Fibroblast of upper back skin (primary cell): ENCODE measurements at regions not wholly inside any gene's neighbourhood (a gene's known extent, or its start where the extent isn't known, plus 50 kb on each side); places are given as distances from the start of the nearest gene placed in this dataset.
A peak's percentile ranks its signal among the peaks of the same experiment; 100 is the strongest.
"Not testable (repeated sequence)": the region's sequence is repeated elsewhere in the genome, so short reads cannot be mapped to it uniquely, and the experiment has no call there.

ENCODE experiments used
- DNase-seq: peaks from one replicate; pipeline ENCODE4 v3.0.0-alpha.2; 2013

DNA sequence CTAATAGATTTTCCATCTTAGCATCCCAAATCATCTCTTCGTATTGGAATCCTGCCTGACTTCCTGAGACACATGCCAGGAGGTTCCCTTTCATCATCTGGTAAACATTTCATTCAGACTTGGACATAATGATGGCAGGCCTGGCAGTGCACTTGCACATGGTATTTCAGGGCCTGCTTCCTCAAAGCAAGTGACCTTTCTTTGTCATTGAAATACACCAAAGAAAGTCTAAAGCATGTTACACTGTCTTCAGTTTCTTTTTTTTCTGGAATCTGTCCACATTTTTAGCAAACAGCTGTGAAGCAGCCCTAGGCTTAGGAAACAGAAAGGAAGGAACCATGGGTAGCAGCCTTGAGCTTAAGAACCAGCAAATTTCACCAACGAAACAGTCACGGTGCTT is 205.9 kb upstream of the VCX start:
- DNase-seq = no peak

DNA sequence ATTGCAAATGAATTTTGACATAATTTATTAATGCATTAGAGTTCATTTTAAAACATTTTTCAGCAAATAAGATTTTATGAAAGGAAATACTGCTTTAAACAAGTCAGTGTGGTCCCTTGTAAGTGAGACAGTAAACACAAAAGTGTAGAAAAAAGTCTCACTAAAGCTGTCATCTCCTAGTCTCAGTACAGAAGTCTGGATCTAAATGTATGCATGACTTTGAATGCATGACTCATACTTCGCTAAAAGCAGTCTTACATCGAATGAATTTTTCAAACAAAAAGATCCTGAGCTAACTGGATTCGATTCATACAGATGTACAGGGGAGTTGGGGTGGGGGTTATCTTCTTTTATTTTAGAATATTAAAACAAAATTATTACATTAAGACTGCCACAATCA is 207.4 kb upstream of the VCX start:
- DNase-seq = no peak

DNA sequence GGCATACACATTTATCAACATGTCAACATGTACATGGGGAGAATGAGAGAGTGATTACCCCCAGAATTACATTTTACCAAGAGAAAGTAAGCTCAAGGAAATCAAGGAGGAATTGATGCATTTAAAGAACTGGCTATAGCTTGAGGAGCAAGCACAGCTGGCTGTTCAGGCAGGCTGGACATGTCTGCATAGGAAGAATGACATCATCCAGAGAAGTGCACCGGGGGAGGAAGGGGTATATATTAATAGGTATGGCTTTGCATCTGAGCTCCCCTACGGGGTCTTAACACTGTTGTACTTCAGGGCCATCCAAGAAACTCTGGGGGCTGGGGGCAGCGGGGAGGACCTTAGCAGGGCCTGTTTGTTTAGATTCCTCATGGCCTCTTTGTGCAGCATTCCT is 222.4 kb upstream of the VCX start:
- no peak for DNase-seq

DNA sequence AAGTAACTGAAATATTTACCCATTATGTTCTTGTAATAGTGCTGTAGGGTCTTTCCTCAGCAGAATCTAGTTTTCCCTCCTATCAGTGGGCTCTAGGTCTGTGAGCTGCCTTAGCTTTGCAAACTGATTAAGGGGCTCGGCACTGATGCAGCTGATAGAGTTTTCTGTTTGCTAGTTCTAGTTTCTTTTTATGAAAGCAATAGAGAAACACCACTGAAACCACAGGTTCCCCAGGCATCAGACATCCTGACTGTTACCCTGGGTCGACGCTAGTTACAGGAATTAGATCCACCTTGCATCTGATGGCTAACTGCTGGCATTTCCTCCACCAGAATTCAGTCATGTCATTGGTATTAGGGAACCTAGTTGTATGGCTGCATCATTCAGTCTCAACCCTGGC is 225.0 kb upstream of the VCX start:
- no peak for DNase-seq

DNA sequence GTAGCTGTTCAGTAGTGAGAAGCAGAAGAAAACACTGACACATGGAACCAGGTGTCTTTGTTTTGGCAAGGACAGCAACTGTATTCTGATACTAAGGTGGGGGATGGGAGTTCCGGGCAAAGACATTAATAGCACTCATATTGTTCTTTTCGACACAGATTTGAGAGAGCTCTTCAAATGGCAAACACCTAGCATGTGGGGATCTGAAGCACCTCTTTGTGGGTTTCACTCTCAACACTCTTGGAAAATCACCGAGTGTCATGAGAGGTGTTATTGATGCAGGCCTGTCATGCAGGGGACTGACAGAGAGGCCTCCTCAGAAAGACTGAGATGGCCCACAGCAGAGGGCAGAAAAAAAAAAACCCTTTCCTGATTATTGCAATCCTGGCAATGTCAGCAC is 228.4 kb upstream of the VCX start:
- DNase-seq = no peak

DNA sequence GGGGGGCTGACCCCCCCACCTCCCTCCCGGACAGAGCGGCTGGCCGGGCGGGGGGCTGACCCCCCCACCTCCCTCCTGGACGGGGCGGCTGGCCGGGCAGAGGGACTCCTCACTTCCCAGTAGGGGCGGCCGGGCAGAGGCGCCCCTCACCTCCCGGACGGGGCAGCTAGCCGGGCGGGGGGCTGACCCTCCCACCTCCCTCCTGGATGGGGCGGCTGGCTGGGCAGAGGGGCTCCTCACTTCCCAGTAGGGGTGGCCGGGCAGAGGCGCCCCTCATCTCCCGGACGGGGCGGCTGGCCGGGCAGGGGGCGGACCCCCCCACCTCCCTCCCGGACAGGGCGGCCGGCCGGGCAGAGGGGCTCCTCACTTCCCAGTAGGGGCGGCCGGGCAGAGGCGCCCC is 234.3 kb upstream of the VCX start:
- not testable (repeated sequence) for DNase-seq

DNA sequence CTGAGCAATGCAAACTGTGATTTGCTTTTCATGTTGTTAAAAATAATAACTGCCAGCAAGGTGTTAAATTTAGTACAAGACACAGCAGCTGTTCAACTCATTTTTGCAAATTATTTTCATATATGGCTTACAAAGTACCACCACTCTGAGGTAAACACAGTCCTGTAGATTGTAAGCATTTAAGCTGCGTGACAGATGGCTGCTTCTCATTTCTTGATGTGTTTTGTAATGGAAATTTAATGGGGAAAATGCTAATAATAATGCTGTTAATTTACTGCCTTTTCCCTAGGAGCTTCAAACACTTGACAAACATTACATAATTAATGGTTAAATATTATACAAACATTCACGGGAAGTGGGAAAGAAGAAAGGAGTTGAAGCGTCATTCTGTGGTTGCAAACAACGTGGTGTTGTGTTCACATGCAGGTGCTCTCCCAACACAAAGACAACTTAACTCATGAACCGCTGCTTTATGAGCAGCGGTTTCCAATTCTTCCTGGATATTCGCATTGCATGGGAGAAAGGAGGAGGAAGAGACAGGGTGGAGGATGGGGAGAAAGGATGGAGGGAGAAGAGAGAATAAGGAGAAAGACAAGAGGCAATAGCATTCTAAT is 236.8 kb upstream of the VCX start:
- no peak for DNase-seq

DNA sequence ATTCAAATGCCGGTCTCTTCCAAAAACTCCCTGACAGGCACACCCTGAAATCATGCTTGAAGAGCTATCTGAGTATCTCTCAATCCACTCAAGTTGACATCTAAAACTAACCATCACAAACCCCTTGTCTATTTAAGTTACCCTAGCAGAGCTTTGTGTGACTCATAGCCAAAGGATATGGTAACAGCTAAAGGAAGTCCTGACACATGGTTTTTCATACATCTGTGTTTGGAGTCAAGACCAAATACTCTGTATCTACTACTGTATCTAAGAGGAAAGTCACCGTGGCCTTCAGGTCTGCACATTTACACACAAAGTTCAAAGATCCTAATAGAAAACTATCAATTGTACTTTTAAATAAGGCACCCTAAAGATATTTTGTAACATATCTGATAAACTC is 239.6 kb upstream of the VCX start:
- no peak for DNase-seq

DNA sequence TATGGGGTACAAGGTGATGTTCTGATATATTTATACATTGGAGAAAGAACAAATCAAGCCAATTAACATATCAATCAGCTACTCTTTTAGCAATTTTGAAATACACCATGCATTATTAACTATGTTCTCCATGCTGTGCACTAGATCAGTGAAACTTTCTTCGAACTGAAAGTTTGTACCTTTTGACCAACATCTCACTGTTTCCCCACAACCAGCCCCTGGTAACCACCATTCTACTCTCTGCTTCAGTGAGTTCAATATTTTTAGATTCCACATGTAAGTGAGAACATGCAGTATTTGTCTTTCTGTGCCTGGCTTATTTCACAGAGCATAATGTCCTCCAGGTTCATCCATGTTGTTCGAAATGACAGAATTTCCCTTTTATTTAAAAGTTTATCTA is 246.1 kb upstream of the VCX start:
- DNase-seq = no peak

DNA sequence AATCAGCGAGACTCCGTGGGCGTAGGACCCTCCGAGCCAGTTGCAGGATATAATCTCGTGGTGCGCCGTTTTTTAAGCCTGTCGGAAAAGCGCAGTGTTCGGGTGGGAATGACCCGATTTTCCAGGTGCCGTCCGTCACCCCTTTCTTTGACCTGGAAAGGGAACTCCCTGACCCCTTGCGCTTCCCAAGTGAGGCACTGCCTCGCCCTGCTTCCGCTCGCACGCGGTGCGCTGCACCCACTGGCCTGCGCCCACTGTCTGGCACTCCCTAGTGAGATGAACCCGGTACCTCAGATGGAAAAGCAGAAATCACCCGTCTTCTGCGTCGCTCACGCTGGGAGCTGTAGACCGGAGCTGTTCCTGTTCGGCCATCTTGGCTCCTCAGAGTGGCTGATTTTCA is 249.6 kb upstream of the VCX start:
- not testable (repeated sequence) for DNase-seq

DNA sequence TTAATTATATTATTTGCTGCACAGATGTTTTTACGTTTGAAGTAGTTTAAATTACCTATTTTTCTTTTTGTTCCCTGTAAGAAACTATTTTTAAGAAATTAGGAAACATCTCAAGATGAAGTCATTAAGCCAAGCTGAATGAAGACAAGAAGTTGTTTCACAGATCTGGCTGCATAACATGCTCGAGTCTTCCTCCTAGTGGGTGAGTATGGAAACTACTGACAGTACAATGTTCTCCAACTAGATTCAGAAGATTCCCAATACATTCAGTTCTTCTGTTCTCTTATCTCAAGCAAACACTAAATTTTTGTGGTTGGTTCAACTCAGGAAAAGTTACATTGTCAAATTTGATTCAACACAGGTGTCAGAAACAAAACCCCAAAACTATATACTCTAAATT is 256.8 kb upstream of the VCX start:
- DNase-seq = peak; percentile 0

DNA sequence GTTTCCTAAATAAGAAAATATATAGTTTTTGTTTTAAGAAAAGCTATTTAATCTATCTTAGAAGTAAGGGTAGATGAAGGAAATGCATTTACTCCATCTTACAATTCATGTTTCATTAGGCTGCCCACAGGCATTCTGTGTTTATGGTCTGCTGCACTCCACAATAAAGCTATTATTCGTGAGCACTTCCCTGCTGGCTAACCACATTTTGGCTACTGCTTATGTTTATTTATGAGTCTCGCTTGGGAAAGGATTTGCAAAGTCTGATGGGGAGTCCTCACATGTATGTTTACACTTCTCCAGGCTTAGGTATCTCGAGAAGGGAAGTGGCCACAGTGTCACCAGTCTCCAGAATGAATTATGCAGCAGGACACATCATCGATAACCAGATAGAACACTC is 260.8 kb upstream of the VCX start:
- DNase-seq = no peak

DNA sequence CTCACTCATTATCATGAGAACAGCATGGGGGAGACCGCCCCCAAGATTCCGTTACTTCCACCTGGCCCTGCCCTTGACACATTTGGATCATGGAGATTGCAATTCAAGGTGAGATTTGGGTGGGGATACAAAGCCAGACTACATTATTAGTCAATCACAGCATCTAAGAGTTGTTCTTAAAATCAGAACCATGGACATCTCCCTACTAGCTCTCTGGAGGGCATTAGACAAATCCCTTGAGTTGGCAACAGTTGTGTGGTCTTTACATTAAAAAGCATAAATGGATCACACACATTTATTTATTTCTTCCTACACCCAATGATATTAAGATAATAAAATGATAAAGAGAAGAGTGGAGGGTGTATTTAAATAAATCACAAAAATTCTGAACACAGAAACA is 262.8 kb upstream of the VCX start:
- no peak for DNase-seq

DNA sequence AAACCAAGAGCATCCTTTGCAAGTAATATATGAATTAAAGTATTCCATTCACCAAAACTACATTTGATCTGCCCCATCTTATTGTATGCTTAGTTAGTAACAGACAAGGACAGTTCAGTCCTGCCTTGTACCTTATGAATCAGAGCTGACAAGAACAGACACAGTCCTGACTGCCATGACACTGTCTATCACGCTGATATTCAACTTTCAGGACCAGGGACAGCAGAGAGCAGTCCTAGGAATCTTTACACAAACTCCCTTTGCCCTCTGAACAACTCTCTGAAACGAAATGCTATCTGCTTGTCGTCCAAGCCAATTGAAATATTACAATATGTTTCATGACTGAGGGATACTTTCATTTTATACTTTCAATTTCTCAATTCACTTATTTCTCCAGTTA is 268.6 kb upstream of the VCX start:
- DNase-seq = no peak

DNA sequence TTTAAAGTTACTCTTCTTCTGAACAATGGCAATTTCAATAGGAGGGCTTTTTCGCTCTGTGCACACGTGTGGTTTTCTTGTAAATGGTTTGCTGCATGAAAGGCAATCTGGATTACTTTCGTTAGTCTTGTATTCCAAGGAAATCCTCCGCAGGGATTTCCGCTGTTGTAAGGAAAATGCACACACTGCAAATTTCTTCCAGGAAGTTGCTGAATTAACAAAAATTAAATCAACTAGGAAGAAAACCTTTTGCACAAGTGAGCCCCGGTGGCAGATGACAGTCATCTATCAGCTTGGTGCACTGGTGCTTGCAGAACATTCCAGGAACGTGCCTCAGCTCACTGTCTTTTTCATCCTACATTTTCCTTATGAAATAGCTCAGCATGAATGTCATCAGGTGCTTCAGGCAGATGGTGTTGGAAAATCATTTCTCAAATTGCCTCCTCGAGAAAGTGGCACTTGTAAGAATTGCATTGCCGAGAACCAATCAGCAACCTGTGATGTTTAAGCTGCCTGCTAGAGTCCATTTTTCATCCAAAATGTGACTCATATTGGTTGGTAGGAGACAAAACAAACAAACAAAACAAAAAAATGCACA is 272.4 kb upstream of the VCX start:
- no peak for DNase-seq

DNA sequence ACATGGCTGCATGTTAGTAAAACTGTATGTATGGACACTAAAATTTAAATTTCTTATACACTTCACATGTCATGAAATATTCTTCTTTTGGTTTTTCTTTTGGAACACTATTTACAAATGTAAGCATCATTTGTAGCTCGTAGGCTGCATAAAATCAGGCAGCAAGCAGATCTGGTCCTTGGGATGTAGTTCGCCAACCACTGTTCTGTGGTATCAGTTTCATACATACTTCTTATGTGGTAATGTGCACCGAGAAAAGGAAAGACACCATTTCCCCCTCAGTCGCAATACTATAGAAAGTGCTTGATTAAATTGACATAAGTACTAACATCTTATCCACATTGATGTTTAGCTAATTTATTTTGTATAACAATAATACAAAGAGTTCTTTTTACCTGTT is 274.4 kb upstream of the VCX start:
- DNase-seq = no peak

DNA sequence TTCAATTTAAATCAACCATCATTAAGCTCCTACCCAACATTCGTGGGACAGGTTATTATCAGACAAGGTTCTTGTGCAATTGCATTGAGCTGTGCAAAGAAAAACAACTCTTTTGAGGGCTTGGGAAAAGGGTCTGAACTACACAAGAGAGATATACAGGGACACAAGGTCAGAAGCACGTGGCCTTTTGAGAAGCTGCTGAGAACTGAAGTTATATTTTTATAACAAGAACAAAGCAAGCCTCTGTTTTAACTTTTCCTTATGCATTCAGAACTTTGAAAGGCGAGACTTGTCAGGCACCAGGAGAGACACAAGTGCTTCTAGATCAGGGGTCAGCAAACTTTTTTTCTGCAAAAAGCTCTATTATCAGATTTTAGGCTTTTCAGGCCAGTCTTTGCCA is 274.8 kb upstream of the VCX start:
- no peak for DNase-seq

DNA sequence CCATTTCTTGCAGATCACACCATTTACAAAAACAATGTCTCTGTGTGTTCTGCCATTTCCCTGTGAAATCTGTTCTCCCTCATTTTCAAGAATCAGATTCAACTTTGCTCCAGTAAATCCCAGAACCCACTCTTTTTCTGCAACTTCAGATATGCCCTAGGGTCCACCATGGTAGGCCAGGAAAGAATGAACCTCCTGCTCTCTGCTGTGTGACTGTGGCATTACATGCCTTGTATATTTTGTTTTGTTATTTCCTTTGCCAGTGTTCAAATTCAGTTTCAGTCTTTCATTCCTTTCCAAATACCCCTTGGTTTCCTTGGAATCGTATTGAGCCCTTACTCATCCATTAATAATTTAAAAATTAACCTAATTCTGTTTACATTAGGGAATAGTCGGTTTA is 290.2 kb upstream of the VCX start:
- no peak for DNase-seq

DNA sequence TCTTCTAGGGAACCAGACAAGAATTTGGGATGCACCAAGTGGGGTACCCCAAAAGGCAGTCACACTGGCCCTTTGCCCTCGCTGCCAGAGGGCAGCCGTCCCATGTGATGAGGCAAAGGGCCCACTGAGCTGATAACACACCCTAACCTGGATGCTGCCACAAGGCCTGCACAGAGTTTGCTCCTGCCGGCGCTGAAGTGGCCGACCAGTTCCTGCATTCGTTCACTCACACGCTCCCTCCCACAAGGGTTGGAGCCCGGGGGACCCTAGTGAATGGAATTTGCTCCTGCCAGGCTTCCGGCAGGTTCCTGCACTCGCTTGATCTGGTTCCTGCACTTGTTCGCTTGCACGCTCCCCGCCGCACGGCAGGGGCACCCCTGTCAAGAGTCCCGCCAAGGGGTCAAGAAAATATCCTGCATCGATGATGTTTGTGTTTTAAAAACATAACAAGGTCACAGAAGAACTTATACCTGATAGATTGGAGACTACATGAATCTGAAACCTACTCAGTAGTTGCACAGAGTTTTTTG is 296.4 kb upstream of the VCX start:
- no peak for DNase-seq

DNA sequence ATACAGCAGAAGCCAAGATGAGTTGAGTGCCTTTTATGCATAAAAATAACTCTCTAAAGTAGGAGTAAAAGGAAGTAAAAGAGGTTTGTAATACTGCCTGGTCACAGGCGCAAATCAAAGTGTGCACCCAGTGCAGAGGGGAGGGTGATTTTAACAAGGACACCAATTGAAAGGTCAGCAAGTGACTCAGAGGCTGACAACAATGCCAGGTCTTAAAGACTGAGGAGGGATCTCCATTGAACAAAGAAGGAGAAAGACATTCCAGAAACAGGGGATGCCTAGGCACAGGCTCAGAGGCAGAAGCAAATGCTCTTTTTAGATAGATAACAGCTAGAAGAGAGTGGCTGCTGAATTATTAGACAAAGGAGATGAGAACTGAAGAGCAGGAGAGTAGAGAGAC is 297.4 kb upstream of the VCX start:
- DNase-seq = no peak

DNA sequence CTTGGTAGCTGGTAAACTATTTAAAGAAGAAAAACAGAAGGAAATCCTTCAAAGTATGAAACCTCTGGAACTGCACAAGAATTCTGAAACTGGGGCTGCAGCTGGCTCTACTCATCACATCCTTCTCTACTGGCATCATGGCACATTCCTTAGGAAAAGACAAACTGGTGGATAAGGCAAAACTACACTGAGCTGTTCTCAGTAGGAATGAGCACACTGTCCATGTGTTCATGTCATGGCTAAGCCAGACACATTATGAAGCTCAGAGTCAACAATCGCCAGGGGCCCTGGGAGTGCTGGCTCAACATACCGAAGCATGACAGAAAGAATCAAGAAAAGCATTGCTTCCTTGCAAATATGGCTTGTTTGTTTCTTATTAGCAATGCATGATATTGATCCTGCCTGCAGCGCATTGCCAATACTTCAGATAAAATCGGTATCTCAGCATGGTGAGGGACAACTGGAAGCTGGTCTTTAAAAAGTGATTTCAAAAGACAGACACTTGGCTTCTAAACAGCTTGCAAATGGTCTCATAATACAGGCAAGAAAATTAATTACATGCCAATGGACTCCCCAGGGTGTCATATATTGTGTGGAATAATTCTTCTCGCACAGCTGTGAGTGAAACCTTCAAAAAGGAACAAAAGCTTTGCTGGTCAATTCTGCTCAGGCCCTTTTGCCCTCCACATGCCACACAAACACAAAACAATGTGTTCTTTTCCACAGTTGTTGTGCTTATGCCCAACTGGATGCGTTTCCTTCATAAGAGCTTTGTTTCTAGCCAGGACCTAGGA is 300.2 kb upstream of the VCX start:
- DNase-seq = no peak

DNA sequence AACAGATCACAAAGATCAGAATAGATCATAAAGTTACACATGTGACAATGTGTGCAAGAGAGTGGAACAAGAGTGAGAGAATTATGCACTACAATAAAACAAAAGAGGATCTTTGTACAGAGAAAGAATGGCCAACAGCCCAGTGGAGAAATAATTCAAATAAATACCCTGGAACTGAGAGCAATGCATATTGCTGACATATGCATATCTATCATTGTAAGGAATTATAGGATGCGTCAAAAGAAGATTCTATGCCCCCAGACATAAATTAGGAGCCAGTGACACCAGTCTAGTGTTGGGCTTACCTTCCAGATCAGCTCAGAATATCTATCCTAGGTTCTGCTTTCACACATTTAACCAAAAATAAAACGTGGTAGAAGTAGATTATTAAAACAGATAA is 320.1 kb upstream of the VCX start:
- DNase-seq = no peak

DNA sequence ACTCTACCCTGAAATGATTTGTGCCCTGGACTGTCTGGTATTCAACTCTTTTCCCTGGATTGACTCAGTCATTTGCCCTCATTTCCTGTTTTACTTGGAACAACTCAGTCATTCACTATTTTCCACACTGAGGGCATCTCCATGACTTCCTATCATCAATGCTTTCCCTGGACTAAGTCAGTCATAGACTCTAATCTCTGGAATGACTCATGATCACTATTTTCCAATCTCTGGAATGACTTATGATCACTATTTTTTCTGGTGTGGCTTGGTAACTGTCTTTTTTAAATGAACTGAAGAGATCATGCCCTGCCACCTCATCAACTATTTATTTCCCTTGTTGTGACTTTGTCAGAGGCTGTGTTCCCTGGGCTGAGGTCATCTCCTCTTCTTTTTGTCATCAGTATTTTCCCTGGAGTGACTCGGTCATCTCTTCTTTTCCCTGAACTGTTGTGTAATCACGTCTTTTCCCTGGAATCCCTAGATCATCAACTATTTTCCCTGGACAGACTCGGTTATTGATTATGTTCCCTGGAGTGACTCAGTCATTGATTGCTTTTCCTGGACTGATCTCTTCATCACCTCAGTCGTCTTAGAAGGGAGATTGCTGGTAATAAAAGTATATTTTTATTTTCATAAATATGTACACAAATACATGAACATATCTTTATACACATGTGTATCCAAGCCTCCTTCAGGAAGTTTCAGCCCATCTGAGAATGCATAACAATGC is 327.1 kb upstream of the VCX start:
- no peak for DNase-seq
